Vagina (tissue), 2 donors: ENCODE measurements at regions not wholly inside any gene's neighbourhood (a gene's known extent, or its start where the extent isn't known, plus 50 kb on each side); places are given as distances from the start of the nearest gene placed in this dataset.
"Not testable (repeated sequence)": the region's sequence is repeated elsewhere in the genome, so short reads cannot be mapped to it uniquely, and the experiment has no call there.

Experiments used
- POLR2A ChIP-seq, 2 donors: fragments of 450-650 bp; IDR thresholded peaks; one replicate each; pipeline ENCODE4 v1.6.1; 2017; ENCODE audit warnings: antibody characterized with exemption in 2 of 2, mild to moderate bottlenecking in 2 of 2, moderate library complexity in 2 of 2
- POLR2AphosphoS5 ChIP-seq, 2 donors: sonication (generic); formaldehyde crosslinking; IDR thresholded peaks; one replicate each; pipeline ENCODE4 v1.9.0; 2017; ENCODE audit warnings: antibody characterized with exemption in 2 of 2, mild to moderate bottlenecking in 2 of 2, low read depth in 1 of 2; ENCODE audit not compliant: insufficient read depth in 1 of 2
- TF ChIP-seq, protein P1 (sequence below), 3 experiments: fragments of 450-650 bp in 2 of 3; fragments of 200-600 bp in 1 of 3; sonication (generic) in 1 of 3; IDR thresholded peaks; one replicate each; pipeline ENCODE4 v1.5.1; 2017 to 2019; ENCODE audit warnings: antibody characterized with exemption in 3 of 3, mild to moderate bottlenecking in 2 of 3, moderate library complexity in 2 of 3

DNA sequence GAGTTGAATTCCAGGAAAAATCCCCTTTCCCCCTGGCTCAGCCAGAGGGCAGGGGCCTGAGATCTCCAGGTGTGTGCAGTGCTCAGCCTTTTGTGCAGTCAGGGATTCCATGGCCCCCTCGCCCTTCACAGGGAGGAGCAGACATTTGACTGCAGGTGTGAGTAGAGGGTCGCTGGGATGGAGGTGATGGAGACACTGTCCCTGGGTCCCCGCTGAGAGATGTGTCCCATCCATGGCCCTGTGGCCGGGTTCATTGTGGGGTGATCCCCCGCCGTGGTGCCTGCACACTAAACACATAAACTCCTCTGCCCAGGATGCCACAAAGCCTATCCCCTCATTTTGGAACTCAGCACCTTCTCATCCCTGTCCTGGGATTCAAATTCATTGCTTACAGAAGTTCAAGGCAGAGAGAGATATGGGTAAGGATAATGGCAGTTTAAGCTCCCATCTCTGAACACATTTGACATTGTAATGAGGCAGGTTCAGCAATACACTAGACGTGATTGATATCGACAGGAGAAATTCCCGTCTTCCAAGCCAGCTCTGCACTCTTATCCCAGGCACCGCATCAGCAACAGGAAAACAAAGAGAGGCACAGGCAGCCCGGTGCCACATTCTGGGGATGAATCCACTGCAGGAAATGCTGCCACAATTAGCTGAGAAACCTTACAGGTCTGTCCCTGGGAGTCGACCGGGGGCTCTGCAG, 55.3 kb upstream of the SFSWAP start:
- not testable (repeated sequence) for TF ChIP-seq POLR2AphosphoS5 (IDR thresholded peaks at IDR 0.05; ENCODE audit: insufficient read depth in 1 of 2, low read depth in 1 of 2); POLR2A (IDR thresholded peaks at IDR 0.05)
- TF ChIP-seq, protein P1, sequence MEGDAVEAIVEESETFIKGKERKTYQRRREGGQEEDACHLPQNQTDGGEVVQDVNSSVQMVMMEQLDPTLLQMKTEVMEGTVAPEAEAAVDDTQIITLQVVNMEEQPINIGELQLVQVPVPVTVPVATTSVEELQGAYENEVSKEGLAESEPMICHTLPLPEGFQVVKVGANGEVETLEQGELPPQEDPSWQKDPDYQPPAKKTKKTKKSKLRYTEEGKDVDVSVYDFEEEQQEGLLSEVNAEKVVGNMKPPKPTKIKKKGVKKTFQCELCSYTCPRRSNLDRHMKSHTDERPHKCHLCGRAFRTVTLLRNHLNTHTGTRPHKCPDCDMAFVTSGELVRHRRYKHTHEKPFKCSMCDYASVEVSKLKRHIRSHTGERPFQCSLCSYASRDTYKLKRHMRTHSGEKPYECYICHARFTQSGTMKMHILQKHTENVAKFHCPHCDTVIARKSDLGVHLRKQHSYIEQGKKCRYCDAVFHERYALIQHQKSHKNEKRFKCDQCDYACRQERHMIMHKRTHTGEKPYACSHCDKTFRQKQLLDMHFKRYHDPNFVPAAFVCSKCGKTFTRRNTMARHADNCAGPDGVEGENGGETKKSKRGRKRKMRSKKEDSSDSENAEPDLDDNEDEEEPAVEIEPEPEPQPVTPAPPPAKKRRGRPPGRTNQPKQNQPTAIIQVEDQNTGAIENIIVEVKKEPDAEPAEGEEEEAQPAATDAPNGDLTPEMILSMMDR (IDR thresholded peaks at IDR 0.05), result not testable (repeated sequence)
